ENCODE measurements at regions not wholly inside any gene's neighbourhood (a gene's known extent, or its start where the extent isn't known, plus 50 kb on each side); places are given as distances from the start of the nearest gene placed in this dataset.

- DNase-seq: no peak
These were observed 875.8 kb downstream of the BRD1 start for GRCh38 chr22:48951836-48952235.

- DNase-seq: no peak
These were observed 877.3 kb downstream of the BRD1 start for GRCh38 chr22:48950151-48950915.

- no peak for DNase-seq
These were observed 878.1 kb downstream of the BRD1 start for GRCh38 chr22:48949375-48950149.

GRCh38 chr22:48948575-48949170, 879.0 kb downstream of the BRD1 start:
- DNase-seq: no peak

- no peak for DNase-seq
These were observed 880.0 kb downstream of the BRD1 start for GRCh38 chr22:48947636-48948035.

GRCh38 chr22:48945621-48946458, 881.8 kb downstream of the BRD1 start:
- DNase-seq: no peak

GRCh38 chr22:48944751-48945620, 882.7 kb downstream of the BRD1 start:
- no peak for DNase-seq

- no peak for DNase-seq
These were observed 883.3 kb downstream of the BRD1 start for GRCh38 chr22:48944433-48944750.

- DNase-seq: no peak
These were observed 883.9 kb downstream of the BRD1 start for GRCh38 chr22:48943567-48944432.

- no peak for DNase-seq
These were observed 884.7 kb downstream of the BRD1 start for GRCh38 chr22:48942698-48943566.

- no peak for DNase-seq
These were observed 885.6 kb downstream of the BRD1 start for GRCh38 chr22:48941903-48942575.

GRCh38 chr22:48941033-48941902, 886.4 kb downstream of the BRD1 start:
- DNase-seq: no peak

- no peak for DNase-seq
These were observed 887.2 kb downstream of the BRD1 start for GRCh38 chr22:48940266-48941032.

- DNase-seq: no peak
These were observed 888.0 kb downstream of the BRD1 start for GRCh38 chr22:48939441-48940265.

GRCh38 chr22:48938741-48939140, 888.9 kb downstream of the BRD1 start:
- no peak for DNase-seq

- DNase-seq: no peak
These were observed 890.5 kb downstream of the BRD1 start for GRCh38 chr22:48937032-48937639.

All from activated effector memory CD4-positive, alpha-beta T cell treated with Interleukin-2 at 50 U/mL for 16 hours (primary cell).